Neural cell (in vitro differentiated cells): ENCODE measurements at regions not wholly inside any gene's neighbourhood (a gene's known extent, or its start where the extent isn't known, plus 50 kb on each side); places are given as distances from the start of the nearest gene placed in this dataset.

Experiments
- H2AFZ ChIP-seq: fragments of 200-600, 300-800 bp; sonication (generic), shearing (Covaris generic); 2 replicates; pipeline ENCODE4 v1.6.0; 2014; ENCODE audit warnings: low read depth, mild to moderate bottlenecking, antibody characterized with exemption, low read length, moderate library complexity
- H3F3A ChIP-seq: fragments of 200-600 bp; shearing (Covaris generic); 2 replicates; pipeline ENCODE4 v1.6.1; 2016; ENCODE audit warnings: mild to moderate bottlenecking, moderate library complexity, mixed read lengths, antibody characterized with exemption, low read length; ENCODE audit not compliant: insufficient read depth, poor library complexity, severe bottlenecking
- H3K27ac ChIP-seq: fragments of 200-600, 300-800 bp; sonication (generic), shearing (Covaris generic); 2 replicates; pipeline ENCODE4 v1.5.1; 2014; ENCODE audit warnings: mild to moderate bottlenecking, low read length, moderate library complexity
- H3K27me3 ChIP-seq: fragments of 300-800, 200-600 bp; sonication (generic), shearing (Covaris generic); 2 replicates; pipeline ENCODE4 v1.6.0; 2014; ENCODE audit warnings: mild to moderate bottlenecking, low read depth, low read length, moderate library complexity; ENCODE audit not compliant: insufficient read depth
- H3K36me3 ChIP-seq: fragments of 300-800, 200-600 bp; sonication (generic), shearing (Covaris generic); 2 replicates; pipeline ENCODE4 v1.5.1; 2014; ENCODE audit warnings: mild to moderate bottlenecking, antibody characterized with exemption, low read length, moderate library complexity; ENCODE audit not compliant: insufficient read depth
- H3K4me2 ChIP-seq: fragments of 300-800, 200-600 bp; sonication (generic), shearing (Covaris generic); 2 replicates; pipeline ENCODE4 v1.6.0; 2014; ENCODE audit warnings: mild to moderate bottlenecking, low read length
- H3K4me3 ChIP-seq: fragments of 300-800, 200-600 bp; sonication (generic), shearing (Covaris generic); 2 replicates; pipeline ENCODE4 v1.5.1; 2014; ENCODE audit warnings: mild to moderate bottlenecking, low read length, moderate library complexity
- H3K79me2 ChIP-seq: fragments of 200-600 bp; shearing (Covaris generic); replicated peaks from 2 replicates; pipeline ENCODE4 v1.6.0; 2014; ENCODE audit warnings: mild to moderate bottlenecking, low read length, moderate library complexity; ENCODE audit not compliant: insufficient read depth
- H3K9ac ChIP-seq: fragments of 300-800, 200-600 bp; sonication (generic), shearing (Covaris generic); 2 replicates; pipeline ENCODE4 v1.6.1; 2016; ENCODE audit warnings: mild to moderate bottlenecking, low read length, mixed read lengths
- H3K9me2 ChIP-seq: fragments of 200-600 bp; shearing (Covaris generic); 2 replicates; pipeline ENCODE4 v1.6.1; 2016; ENCODE audit warnings: mild to moderate bottlenecking, low read length, mixed read lengths; ENCODE audit not compliant: insufficient read depth
- H3K9me3 ChIP-seq: fragments of 200-600, 300-800 bp; sonication (generic), shearing (Covaris generic); 2 replicates; pipeline ENCODE4 v1.6.1; 2016; ENCODE audit warnings: mild to moderate bottlenecking, mixed run types, low read length, moderate library complexity, mixed read lengths
- H4K20me1 ChIP-seq: fragments of 200-600 bp; shearing (Covaris generic); 2 replicates; pipeline ENCODE4 v1.6.1; 2016; ENCODE audit warnings: mild to moderate bottlenecking, mixed run types; ENCODE audit not compliant: insufficient read depth
- EP300 ChIP-seq: fragments of 450-650 bp; conservative IDR thresholded peaks from 2 replicates; pipeline ENCODE4 v1.6.1; 2014; ENCODE audit warnings: antibody characterized with exemption, mild to moderate bottlenecking, moderate library complexity; ENCODE audit not compliant: poor library complexity, severe bottlenecking
- EZH2 ChIP-seq: fragments of 200-600, 300-800 bp; shearing (Covaris generic), sonication (generic); IDR thresholded peaks from 2 replicates; pipeline ENCODE4 v1.6.1; 2014; ENCODE audit warnings: antibody characterized with exemption, low read length, borderline replicate concordance, mild to moderate bottlenecking; ENCODE audit not compliant: insufficient read depth, poor library complexity, severe bottlenecking
- MXI1 ChIP-seq: fragments of 450-650 bp; conservative IDR thresholded peaks from 2 replicates; pipeline ENCODE4 v1.6.1; 2014; ENCODE audit warnings: antibody characterized with exemption, mild to moderate bottlenecking; ENCODE audit not compliant: poor library complexity, severe bottlenecking
- POLR2AphosphoS5 ChIP-seq: IDR thresholded peaks from 2 replicates; pipeline ENCODE4 v1.6.1; 2012
- RAD21 ChIP-seq: fragments of 450-650 bp; conservative IDR thresholded peaks from 2 replicates; pipeline ENCODE4 v1.6.1; 2014; ENCODE audit warnings: antibody characterized with exemption, mild to moderate bottlenecking, moderate library complexity
- SMC3 ChIP-seq: fragments of 450-650 bp; conservative IDR thresholded peaks from 2 replicates; pipeline ENCODE4 v1.6.1; 2014; ENCODE audit warnings: antibody characterized with exemption, mild to moderate bottlenecking, moderate library complexity; ENCODE audit not compliant: poor library complexity
- TAF1 ChIP-seq: IDR thresholded peaks from 2 replicates; pipeline ENCODE4 v1.6.1; 2012; ENCODE audit warnings: low read depth
- TF ChIP-seq, protein P1 (sequence below): IDR thresholded peaks from 2 replicates; pipeline ENCODE4 v1.6.1; 2012; ENCODE audit warnings: borderline replicate concordance
- TF ChIP-seq, protein P2 (sequence below): fragments of 450-650 bp; IDR thresholded peaks from 2 replicates; pipeline ENCODE4 v1.5.1; 2014; ENCODE audit warnings: antibody characterized with exemption, mild to moderate bottlenecking, moderate library complexity; ENCODE audit not compliant: poor library complexity, severe bottlenecking

DNA sequence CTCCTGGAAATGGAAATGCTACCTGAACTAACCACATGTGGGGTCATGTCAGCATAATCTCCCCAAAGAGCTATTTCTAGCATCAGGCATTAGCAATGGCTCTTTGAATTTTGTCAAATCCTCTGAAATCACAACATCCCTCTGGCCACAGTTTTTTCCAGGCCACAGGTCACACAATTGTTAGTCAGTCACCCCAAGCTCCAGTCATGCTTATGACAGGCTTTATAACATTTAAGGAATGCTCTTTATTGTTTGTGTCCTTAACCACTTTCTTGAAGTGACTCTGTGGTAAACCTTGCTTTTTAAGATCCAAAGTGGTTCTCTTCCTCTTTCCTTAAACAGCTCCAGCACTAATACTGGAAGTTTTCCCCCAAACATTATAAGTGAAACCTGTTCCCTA, 169.2 kb upstream of the HMHB1 start:
- no peak overlapping the region for H2AFZ ChIP-seq
- no peaks in the 10 kb centered on the region for H3K27me3 ChIP-seq
- no peaks in the 10 kb centered on the region for H3K79me2 ChIP-seq
- H4K20me1 ChIP-seq: no peaks in the 10 kb centered on the region
- no peak overlapping the region for H3K9ac ChIP-seq
- no peaks in the 10 kb centered on the region for H3K9me3 ChIP-seq
- H3F3A ChIP-seq: no peaks in the 10 kb centered on the region
- no peak for TF ChIP-seq SMC3
- TF ChIP-seq MXI1: no peak
- no peak for TF ChIP-seq EZH2
- TF ChIP-seq, protein P1, sequence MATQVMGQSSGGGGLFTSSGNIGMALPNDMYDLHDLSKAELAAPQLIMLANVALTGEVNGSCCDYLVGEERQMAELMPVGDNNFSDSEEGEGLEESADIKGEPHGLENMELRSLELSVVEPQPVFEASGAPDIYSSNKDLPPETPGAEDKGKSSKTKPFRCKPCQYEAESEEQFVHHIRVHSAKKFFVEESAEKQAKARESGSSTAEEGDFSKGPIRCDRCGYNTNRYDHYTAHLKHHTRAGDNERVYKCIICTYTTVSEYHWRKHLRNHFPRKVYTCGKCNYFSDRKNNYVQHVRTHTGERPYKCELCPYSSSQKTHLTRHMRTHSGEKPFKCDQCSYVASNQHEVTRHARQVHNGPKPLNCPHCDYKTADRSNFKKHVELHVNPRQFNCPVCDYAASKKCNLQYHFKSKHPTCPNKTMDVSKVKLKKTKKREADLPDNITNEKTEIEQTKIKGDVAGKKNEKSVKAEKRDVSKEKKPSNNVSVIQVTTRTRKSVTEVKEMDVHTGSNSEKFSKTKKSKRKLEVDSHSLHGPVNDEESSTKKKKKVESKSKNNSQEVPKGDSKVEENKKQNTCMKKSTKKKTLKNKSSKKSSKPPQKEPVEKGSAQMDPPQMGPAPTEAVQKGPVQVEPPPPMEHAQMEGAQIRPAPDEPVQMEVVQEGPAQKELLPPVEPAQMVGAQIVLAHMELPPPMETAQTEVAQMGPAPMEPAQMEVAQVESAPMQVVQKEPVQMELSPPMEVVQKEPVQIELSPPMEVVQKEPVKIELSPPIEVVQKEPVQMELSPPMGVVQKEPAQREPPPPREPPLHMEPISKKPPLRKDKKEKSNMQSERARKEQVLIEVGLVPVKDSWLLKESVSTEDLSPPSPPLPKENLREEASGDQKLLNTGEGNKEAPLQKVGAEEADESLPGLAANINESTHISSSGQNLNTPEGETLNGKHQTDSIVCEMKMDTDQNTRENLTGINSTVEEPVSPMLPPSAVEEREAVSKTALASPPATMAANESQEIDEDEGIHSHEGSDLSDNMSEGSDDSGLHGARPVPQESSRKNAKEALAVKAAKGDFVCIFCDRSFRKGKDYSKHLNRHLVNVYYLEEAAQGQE: no peak
- no peak for TF ChIP-seq RAD21
- TF ChIP-seq, protein P2, sequence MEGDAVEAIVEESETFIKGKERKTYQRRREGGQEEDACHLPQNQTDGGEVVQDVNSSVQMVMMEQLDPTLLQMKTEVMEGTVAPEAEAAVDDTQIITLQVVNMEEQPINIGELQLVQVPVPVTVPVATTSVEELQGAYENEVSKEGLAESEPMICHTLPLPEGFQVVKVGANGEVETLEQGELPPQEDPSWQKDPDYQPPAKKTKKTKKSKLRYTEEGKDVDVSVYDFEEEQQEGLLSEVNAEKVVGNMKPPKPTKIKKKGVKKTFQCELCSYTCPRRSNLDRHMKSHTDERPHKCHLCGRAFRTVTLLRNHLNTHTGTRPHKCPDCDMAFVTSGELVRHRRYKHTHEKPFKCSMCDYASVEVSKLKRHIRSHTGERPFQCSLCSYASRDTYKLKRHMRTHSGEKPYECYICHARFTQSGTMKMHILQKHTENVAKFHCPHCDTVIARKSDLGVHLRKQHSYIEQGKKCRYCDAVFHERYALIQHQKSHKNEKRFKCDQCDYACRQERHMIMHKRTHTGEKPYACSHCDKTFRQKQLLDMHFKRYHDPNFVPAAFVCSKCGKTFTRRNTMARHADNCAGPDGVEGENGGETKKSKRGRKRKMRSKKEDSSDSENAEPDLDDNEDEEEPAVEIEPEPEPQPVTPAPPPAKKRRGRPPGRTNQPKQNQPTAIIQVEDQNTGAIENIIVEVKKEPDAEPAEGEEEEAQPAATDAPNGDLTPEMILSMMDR: no peak
- no peak for TF ChIP-seq EP300
- TF ChIP-seq POLR2AphosphoS5: no peak
- TF ChIP-seq TAF1: no peak
- no peak overlapping the region for H3K27ac ChIP-seq
- H3K36me3 ChIP-seq: no peaks in the 10 kb centered on the region
- H3K4me2 ChIP-seq: no peak overlapping the region
- no peaks in the 10 kb centered on the region for H3K9me2 ChIP-seq
- no peak overlapping the region for H3K4me3 ChIP-seq

DNA sequence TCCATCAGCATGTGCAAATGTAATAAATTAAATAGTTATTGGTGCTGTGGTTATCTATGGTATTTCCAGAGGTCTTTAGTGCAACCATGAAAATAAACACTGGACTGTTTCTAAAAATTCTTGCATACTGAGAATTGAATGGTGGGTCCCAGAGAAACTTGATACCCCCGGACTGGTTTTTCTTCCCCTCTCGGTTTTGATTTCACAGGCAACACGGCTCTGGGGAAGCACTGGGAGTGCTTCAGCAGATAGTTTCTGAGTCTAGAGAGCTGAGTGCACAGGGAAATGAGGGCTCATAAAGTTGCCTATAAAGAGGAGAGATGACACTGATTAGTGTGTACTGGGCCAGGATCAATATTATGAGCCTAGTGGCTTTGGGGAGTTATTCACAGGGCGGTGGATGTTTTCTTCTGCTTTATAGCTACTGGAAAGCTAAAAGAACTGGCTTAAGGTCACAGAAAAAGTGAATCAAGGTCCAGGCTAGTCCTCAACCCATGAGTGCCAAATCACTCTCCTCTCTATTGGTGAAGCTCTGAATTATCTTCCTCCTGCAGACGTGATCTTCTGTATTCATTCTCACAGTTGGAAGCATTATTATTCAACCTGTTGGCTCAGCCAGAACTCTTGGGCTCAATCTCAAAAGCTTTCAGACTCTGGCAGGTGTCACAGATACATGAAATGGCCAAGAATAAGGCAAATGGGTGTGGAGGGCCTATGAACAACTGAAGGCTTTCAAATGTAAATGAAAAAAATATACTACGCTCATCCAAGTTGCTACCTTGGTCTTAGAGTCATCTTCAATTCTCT, 170.2 kb upstream of the HMHB1 start:
- no peaks in the 10 kb centered on the region for H3K79me2 ChIP-seq
- H3K27me3 ChIP-seq: no peaks in the 10 kb centered on the region
- no peaks in the 10 kb centered on the region for H3F3A ChIP-seq
- TF ChIP-seq RAD21 (no peak), SMC3 (no peak), POLR2AphosphoS5 (no peak), TAF1 (no peak), EP300 (no peak), MXI1 (no peak), EZH2 (no peak)
- TF ChIP-seq, protein P2: no peak
- TF ChIP-seq, protein P1: no peak
- no peaks in the 10 kb centered on the region for H3K9me3 ChIP-seq
- no peak overlapping the region for H3K4me3 ChIP-seq
- no peaks in the 10 kb centered on the region for H4K20me1 ChIP-seq
- no peaks in the 10 kb centered on the region for H3K36me3 ChIP-seq
- no peak overlapping the region for H3K27ac ChIP-seq
- no peak overlapping the region for H2AFZ ChIP-seq
- no peak overlapping the region for H3K9ac ChIP-seq
- H3K4me2 ChIP-seq: no peak overlapping the region
- H3K9me2 ChIP-seq: no peaks in the 10 kb centered on the region
